ENCODE measurements at regions not wholly inside any gene's neighbourhood (a gene's known extent, or its start where the extent isn't known, plus 50 kb on each side); places are given as distances from the start of the nearest gene placed in this dataset.

DNA sequence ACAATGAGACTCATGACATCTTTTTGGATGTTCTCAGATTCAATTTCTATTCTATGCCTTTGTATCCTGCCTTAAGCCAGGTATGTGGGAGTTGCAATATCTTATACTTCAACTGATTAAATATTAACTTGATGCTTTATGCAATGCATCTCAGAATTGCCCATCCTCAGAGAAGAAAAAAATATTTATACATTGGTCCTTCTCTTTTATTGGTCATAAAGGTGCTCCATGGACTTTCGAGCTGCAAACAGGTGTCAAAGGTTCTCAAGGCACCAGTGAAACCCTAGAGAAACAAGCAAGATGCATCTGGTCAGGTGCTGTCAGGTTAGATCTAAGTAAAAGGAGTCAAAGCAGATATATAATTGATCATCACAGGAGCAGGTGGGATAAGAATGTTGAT lies 690.5 kb downstream of the PLCL1 start:
- TF ChIP-seq EZH2phosphoT487 (IDR thresholded peaks at IDR 0.05; ENCODE audit: insufficient read depth, low read depth) (no peak), EZH2 (IDR thresholded peaks at IDR 0.05; ENCODE audit: insufficient read depth, poor library complexity, severe bottlenecking) (no peak)
